Breast epithelium (tissue), 4 donors: ENCODE measurements at regions not wholly inside any gene's neighbourhood (a gene's known extent, or its start where the extent isn't known, plus 50 kb on each side); places are given as distances from the start of the nearest gene placed in this dataset.

ENCODE experiments used
- DNase-seq, 2 donors: peaks; one replicate each; pipeline ENCODE4 v3.0.0-alpha.2; 2019; ENCODE audit warnings: low spot score in 2 of 2
- H3K27ac ChIP-seq, 2 donors: fragments of 200-600 bp; sonication (generic) in 1 of 2; one replicate each; pipeline ENCODE4 v1.5.1; 2016 to 2019; ENCODE audit warnings: mild to moderate bottlenecking in 1 of 2
- H3K27me3 ChIP-seq, 2 donors: fragments of 200-600 bp; sonication (generic) in 1 of 2; one replicate each; pipeline versions ENCODE4 v1.5.1 to v1.6.0; 2017 to 2019; ENCODE audit warnings: control low read depth in 1 of 2, mild to moderate bottlenecking in 1 of 2
- H3K36me3 ChIP-seq: fragments of 200-600 bp; one replicate; pipeline ENCODE4 v1.5.1; 2019
- H3K4me1 ChIP-seq, 2 donors: fragments of 200-600 bp; sonication (generic); one replicate each; pipeline ENCODE4 v1.5.1; 2016 to 2019; ENCODE audit warnings: control low read depth in 1 of 2
- H3K4me3 ChIP-seq, 3 donors: fragments of 200-600 bp; sonication (generic); 1 replicate in 2 of 3; 2 replicates in 1 of 3; pipeline ENCODE4 v1.5.1; 2016 to 2019; ENCODE audit warnings: mild to moderate bottlenecking in 3 of 3, moderate library complexity in 2 of 3
- H3K9me3 ChIP-seq, 2 donors: fragments of 200-600 bp; sonication (generic) in 1 of 2; one replicate each; pipeline ENCODE4 v1.5.1; 2016 to 2019; ENCODE audit warnings: control low read depth in 1 of 2
- CTCF ChIP-seq, 3 donors: fragments of 450-650 bp; IDR thresholded peaks; one replicate each; pipeline ENCODE4 v1.5.1; 2016 to 2017; ENCODE audit warnings: antibody characterized with exemption in 3 of 3, mild to moderate bottlenecking in 3 of 3, moderate library complexity in 3 of 3
- POLR2A ChIP-seq: fragments of 450-650 bp; IDR thresholded peaks from one replicate; pipeline ENCODE4 v1.6.1; 2016; ENCODE audit warnings: antibody characterized with exemption, mild to moderate bottlenecking, moderate library complexity
- POLR2AphosphoS5 ChIP-seq, 3 donors: sonication (generic); formaldehyde crosslinking; IDR thresholded peaks; one replicate each; pipeline ENCODE4 v1.6.1; 2017; ENCODE audit warnings: antibody characterized with exemption in 3 of 3
- intact Hi-C: fragments of 100-400 bp; cut with DNase I; formaldehyde crosslinking; loops from one replicate; pipeline ENCODE4 v1.15.1; 2023; ENCODE audit warnings: low total_unique reads

DNA sequence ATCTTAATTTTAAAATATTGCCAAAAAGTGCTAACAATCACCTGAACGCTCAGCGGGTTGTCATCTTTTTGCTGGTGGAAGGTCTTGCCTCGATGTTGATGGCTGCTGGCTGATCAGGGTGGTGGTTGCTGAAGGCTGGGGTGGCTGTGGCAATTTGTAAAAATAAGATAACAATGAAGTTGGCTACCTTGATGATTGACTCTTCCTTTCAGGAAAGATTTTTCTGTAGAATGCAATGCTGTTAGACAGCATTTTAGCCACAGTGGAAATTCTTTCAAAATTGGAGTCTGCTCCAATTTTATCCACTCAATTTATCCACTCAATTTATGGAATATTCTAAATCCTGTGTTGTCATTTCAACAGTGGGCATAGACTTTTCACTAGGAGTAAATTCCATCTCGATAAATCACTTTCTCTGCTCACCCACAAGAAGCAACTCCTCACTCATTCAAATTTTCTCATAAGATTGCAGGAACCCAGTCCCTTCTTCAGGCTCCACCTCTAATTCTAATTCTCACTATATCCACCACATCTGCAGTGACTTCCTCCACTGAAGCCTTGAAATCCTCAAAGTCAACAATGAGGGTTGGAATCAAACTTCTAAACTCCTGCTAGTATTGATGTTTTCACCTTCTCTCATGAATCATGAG is 78.8 kb downstream of the LINC01488 start:
- no peak overlapping the region for H3K4me3 ChIP-seq
- no peaks in the 10 kb centered on the region for H3K36me3 ChIP-seq
- H3K27me3 ChIP-seq: no peaks in the 10 kb centered on the region
- no peak overlapping the region for H3K27ac ChIP-seq
- intact Hi-C loops: no loop called here
- no peaks in the 10 kb centered on the region for H3K9me3 ChIP-seq
- no peak for TF ChIP-seq POLR2A
- no peak for TF ChIP-seq POLR2AphosphoS5 (IDR thresholded peaks at IDR 0.05)
- TF ChIP-seq CTCF (IDR thresholded peaks at IDR 0.05): no peak
- no peaks in the 10 kb centered on the region for H3K4me1 ChIP-seq
- no peak for DNase-seq

GRCh38 chr11:69562302-69562701 is 78.7 kb upstream of the CCND1 start:
- H3K27ac ChIP-seq: no peak overlapping the region

DNA sequence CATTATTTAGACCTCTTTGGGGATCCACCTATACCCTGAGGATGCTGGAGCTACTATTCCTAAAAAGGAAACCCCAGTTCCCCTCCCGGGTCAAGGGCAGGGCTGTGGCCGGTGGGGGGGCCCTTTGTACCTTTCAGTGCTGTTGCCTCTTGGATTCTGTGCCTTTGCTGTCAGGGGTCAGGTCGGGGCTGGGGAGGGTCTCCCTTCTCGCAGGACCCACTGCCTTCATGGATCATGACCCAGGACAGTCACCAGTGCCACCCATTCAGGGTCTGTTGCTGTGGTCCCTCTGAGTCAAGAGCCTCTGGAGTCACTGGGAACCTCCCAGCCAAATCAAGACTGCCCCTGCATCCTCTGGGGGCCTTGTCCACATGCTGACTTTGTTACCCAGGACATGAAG is 78.1 kb upstream of the CCND1 start:
- no peak overlapping the region for H3K4me3 ChIP-seq
- no peak overlapping the region for H3K27ac ChIP-seq
- H3K36me3 ChIP-seq: no peaks in the 10 kb centered on the region
- no peak for DNase-seq
- H3K27me3 ChIP-seq: no peaks in the 10 kb centered on the region
- H3K9me3 ChIP-seq: no peaks in the 10 kb centered on the region
- TF ChIP-seq CTCF (IDR thresholded peaks at IDR 0.05) (no peak), POLR2AphosphoS5 (IDR thresholded peaks at IDR 0.05) (no peak), POLR2A (no peak)
- intact Hi-C loops: no loop called here
- no peaks in the 10 kb centered on the region for H3K4me1 ChIP-seq

More at GRCh38 chr11:69562302-69562701, 78.7 kb upstream of the CCND1 start:
- Histone ChIP-seq H3K36me3 (no peaks in the 10 kb centered on the region), H3K9me3 (no peaks in the 10 kb centered on the region), H3K4me3 (no peak overlapping the region), H3K4me1 (no peaks in the 10 kb centered on the region), H3K27me3 (no peaks in the 10 kb centered on the region)
- TF ChIP-seq POLR2A (no peak), CTCF (IDR thresholded peaks at IDR 0.05) (no peak), POLR2AphosphoS5 (IDR thresholded peaks at IDR 0.05) (no peak)
- intact Hi-C loops: no loop called here
- no peak for DNase-seq

DNA sequence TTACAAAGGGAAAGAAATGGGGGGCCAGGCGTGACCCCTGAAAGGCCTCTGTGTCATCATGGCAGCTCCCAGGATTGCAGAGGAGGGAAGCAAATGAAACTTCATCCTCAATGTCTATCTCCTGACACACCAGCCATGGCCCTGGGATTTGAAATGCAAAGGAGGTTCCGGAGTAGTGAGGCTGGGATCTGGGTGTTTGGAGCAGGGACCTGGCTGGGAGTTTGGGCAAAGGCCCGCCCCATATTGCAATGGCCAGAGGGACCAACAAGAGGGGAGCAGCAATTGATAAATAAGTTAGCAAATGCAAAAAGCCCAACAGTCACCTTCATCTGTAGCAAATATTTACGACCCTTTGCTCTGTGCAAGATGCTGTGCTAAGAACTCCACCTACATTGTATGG is 77.7 kb upstream of the CCND1 start:
- no peaks in the 10 kb centered on the region for H3K9me3 ChIP-seq
- no peak for DNase-seq
- no peaks in the 10 kb centered on the region for H3K27me3 ChIP-seq
- no peak overlapping the region for H3K27ac ChIP-seq
- no peaks in the 10 kb centered on the region for H3K36me3 ChIP-seq
- H3K4me3 ChIP-seq: no peak overlapping the region
- TF ChIP-seq CTCF (IDR thresholded peaks at IDR 0.05) (no peak), POLR2AphosphoS5 (IDR thresholded peaks at IDR 0.05) (no peak), POLR2A (no peak)
- no peaks in the 10 kb centered on the region for H3K4me1 ChIP-seq
- intact Hi-C loops: no loop called here

- H3K36me3 ChIP-seq: no peaks in the 10 kb centered on the region
- no peak overlapping the region for H3K27ac ChIP-seq
- no peaks in the 10 kb centered on the region for H3K27me3 ChIP-seq
- H3K9me3 ChIP-seq: no peaks in the 10 kb centered on the region
- DNase-seq: no peak
- intact Hi-C loops: no loop called here
- H3K4me1 ChIP-seq: no peaks in the 10 kb centered on the region
- H3K4me3 ChIP-seq: no peak overlapping the region
- TF ChIP-seq POLR2A (no peak), POLR2AphosphoS5 (IDR thresholded peaks at IDR 0.05) (no peak), CTCF (IDR thresholded peaks at IDR 0.05) (no peak)
Measured at GRCh38 chr11:69563946-69564775, 76.8 kb upstream of the CCND1 start.
